ENCODE measurements at regions not wholly inside any gene's neighbourhood (a gene's known extent, or its start where the extent isn't known, plus 50 kb on each side); places are given as distances from the start of the nearest gene placed in this dataset.

- Histone ChIP-seq H3K4me1 (ENCODE audit: control insufficient read depth, insufficient read depth, low read length) (no peaks in the 10 kb centered on the region), H3K27me3 (replicated peaks; ENCODE audit: control insufficient read depth, insufficient read depth, low read length) (peaks cover 35% of the 10 kb centered on the region), H3K9me3 (ENCODE audit: control insufficient read depth, low read length) (no peaks in the 10 kb centered on the region), H3K36me3 (ENCODE audit: control insufficient read depth, insufficient read depth, low read length, severe bottlenecking) (no peaks in the 10 kb centered on the region), H3K9ac (ENCODE audit: low read length) (no peak overlapping the region), H3K4me3 (ENCODE audit: low read length) (no peak overlapping the region)
- no peak for DNase-seq (ENCODE audit: low read depth)
These were observed 222.1 kb upstream of the SPRED2 start for GRCh38 chr2:65654496-65654895.

GRCh38 chr2:65652066-65652465 lies 219.7 kb upstream of the SPRED2 start:
- H3K27me3 ChIP-seq (replicated peaks; ENCODE audit: control insufficient read depth, insufficient read depth, low read length), result peaks cover 23% of the 10 kb centered on the region
- no peak for DNase-seq (ENCODE audit: low read depth)
- no peak overlapping the region for H3K9ac ChIP-seq (ENCODE audit: low read length)
- no peaks in the 10 kb centered on the region for H3K4me1 ChIP-seq (ENCODE audit: control insufficient read depth, insufficient read depth, low read length)
- H3K9me3 ChIP-seq (ENCODE audit: control insufficient read depth, low read length), result no peaks in the 10 kb centered on the region
- no peaks in the 10 kb centered on the region for H3K36me3 ChIP-seq (ENCODE audit: control insufficient read depth, insufficient read depth, low read length, severe bottlenecking)
- H3K4me3 ChIP-seq (ENCODE audit: low read length), result no peak overlapping the region

GRCh38 chr2:65649811-65650589 lies 217.6 kb upstream of the SPRED2 start:
- Histone ChIP-seq H3K9me3 (ENCODE audit: control insufficient read depth, low read length) (no peaks in the 10 kb centered on the region), H3K9ac (ENCODE audit: low read length) (no peak overlapping the region), H3K27me3 (replicated peaks; ENCODE audit: control insufficient read depth, insufficient read depth, low read length) (peaks cover 19% of the 10 kb centered on the region), H3K36me3 (ENCODE audit: control insufficient read depth, insufficient read depth, low read length, severe bottlenecking) (no peaks in the 10 kb centered on the region), H3K4me1 (ENCODE audit: control insufficient read depth, insufficient read depth, low read length) (no peaks in the 10 kb centered on the region), H3K4me3 (ENCODE audit: low read length) (no peak overlapping the region)
- DNase-seq (ENCODE audit: low read depth), result no peak

- DNase-seq (ENCODE audit: low read depth), result no peak
- Histone ChIP-seq H3K4me3 (ENCODE audit: low read length) (no peak overlapping the region), H3K9ac (ENCODE audit: low read length) (no peak overlapping the region), H3K36me3 (ENCODE audit: control insufficient read depth, insufficient read depth, low read length, severe bottlenecking) (no peaks in the 10 kb centered on the region), H3K27me3 (replicated peaks; ENCODE audit: control insufficient read depth, insufficient read depth, low read length) (peaks cover 13% of the 10 kb centered on the region), H3K9me3 (ENCODE audit: control insufficient read depth, low read length) (no peaks in the 10 kb centered on the region), H3K4me1 (ENCODE audit: control insufficient read depth, insufficient read depth, low read length) (no peaks in the 10 kb centered on the region)
These were observed 214.9 kb upstream of the SPRED2 start for GRCh38 chr2:65647249-65647842.

- Histone ChIP-seq H3K36me3 (ENCODE audit: control insufficient read depth, insufficient read depth, low read length, severe bottlenecking) (no peaks in the 10 kb centered on the region), H3K4me1 (ENCODE audit: control insufficient read depth, insufficient read depth, low read length) (peaks cover 12% of the 10 kb centered on the region), H3K27me3 (replicated peaks; ENCODE audit: control insufficient read depth, insufficient read depth, low read length) (no peaks in the 10 kb centered on the region), H3K4me3 (ENCODE audit: low read length) (no peak overlapping the region), H3K9ac (ENCODE audit: low read length) (no peak overlapping the region), H3K9me3 (ENCODE audit: control insufficient read depth, low read length) (no peaks in the 10 kb centered on the region)
- DNase-seq (ENCODE audit: low read depth), result no peak
These were observed 208.3 kb upstream of the SPRED2 start for GRCh38 chr2:65640793-65641103.

GRCh38 chr2:65639156-65639864 lies 206.9 kb upstream of the SPRED2 start:
- no peak overlapping the region for H3K4me3 ChIP-seq (ENCODE audit: low read length)
- H3K9me3 ChIP-seq (ENCODE audit: control insufficient read depth, low read length), result no peaks in the 10 kb centered on the region
- peaks cover 5% of the 10 kb centered on the region for H3K27me3 ChIP-seq (replicated peaks; ENCODE audit: control insufficient read depth, insufficient read depth, low read length)
- peak; percentile 57 for DNase-seq (ENCODE audit: low read depth)
- H3K36me3 ChIP-seq (ENCODE audit: control insufficient read depth, insufficient read depth, low read length, severe bottlenecking), result no peaks in the 10 kb centered on the region
- H3K4me1 ChIP-seq (ENCODE audit: control insufficient read depth, insufficient read depth, low read length), result peaks cover 12% of the 10 kb centered on the region
- H3K9ac ChIP-seq (ENCODE audit: low read length), result no peak overlapping the region

- Histone ChIP-seq H3K36me3 (ENCODE audit: control insufficient read depth, insufficient read depth, low read length, severe bottlenecking) (no peaks in the 10 kb centered on the region), H3K9me3 (ENCODE audit: control insufficient read depth, low read length) (no peaks in the 10 kb centered on the region), H3K9ac (ENCODE audit: low read length) (no peak overlapping the region), H3K4me1 (ENCODE audit: control insufficient read depth, insufficient read depth, low read length) (peaks cover 12% of the 10 kb centered on the region), H3K27me3 (replicated peaks; ENCODE audit: control insufficient read depth, insufficient read depth, low read length) (peaks cover 5% of the 10 kb centered on the region), H3K4me3 (ENCODE audit: low read length) (no peak overlapping the region)
- DNase-seq (ENCODE audit: low read depth), result no peak
These were observed 206.0 kb upstream of the SPRED2 start for GRCh38 chr2:65638443-65638842.

- H3K4me1 ChIP-seq (ENCODE audit: control insufficient read depth, insufficient read depth, low read length), result peaks cover 12% of the 10 kb centered on the region
These were observed 204.5 kb upstream of the SPRED2 start for GRCh38 chr2:65636813-65637483.

GRCh38 chr2:65636024-65636423 lies 203.6 kb upstream of the SPRED2 start:
- H3K9me3 ChIP-seq (ENCODE audit: control insufficient read depth, low read length), result no peaks in the 10 kb centered on the region
- H3K4me1 ChIP-seq (ENCODE audit: control insufficient read depth, insufficient read depth, low read length), result peaks cover 12% of the 10 kb centered on the region
- no peak for DNase-seq (ENCODE audit: low read depth)
- H3K36me3 ChIP-seq (ENCODE audit: control insufficient read depth, insufficient read depth, low read length, severe bottlenecking), result no peaks in the 10 kb centered on the region
- H3K27me3 ChIP-seq (replicated peaks; ENCODE audit: control insufficient read depth, insufficient read depth, low read length), result peaks cover 5% of the 10 kb centered on the region
- no peak overlapping the region for H3K4me3 ChIP-seq (ENCODE audit: low read length)
- H3K9ac ChIP-seq (ENCODE audit: low read length), result no peak overlapping the region

More at GRCh38 chr2:65636813-65637483, 204.5 kb upstream of the SPRED2 start:
- peaks cover 5% of the 10 kb centered on the region for H3K27me3 ChIP-seq (replicated peaks; ENCODE audit: control insufficient read depth, insufficient read depth, low read length)
- peak; percentile 19 for DNase-seq (ENCODE audit: low read depth)
- no peak overlapping the region for H3K9ac ChIP-seq (ENCODE audit: low read length)
- H3K4me3 ChIP-seq (ENCODE audit: low read length), result no peak overlapping the region
- no peaks in the 10 kb centered on the region for H3K36me3 ChIP-seq (ENCODE audit: control insufficient read depth, insufficient read depth, low read length, severe bottlenecking)
- no peaks in the 10 kb centered on the region for H3K9me3 ChIP-seq (ENCODE audit: control insufficient read depth, low read length)

- H3K4me1 ChIP-seq (ENCODE audit: control insufficient read depth, insufficient read depth, low read length), result peaks cover 11% of the 10 kb centered on the region
- H3K27me3 ChIP-seq (replicated peaks; ENCODE audit: control insufficient read depth, insufficient read depth, low read length), result peaks cover 5% of the 10 kb centered on the region
- DNase-seq (ENCODE audit: low read depth), result no peak
- no peaks in the 10 kb centered on the region for H3K9me3 ChIP-seq (ENCODE audit: control insufficient read depth, low read length)
- no peaks in the 10 kb centered on the region for H3K36me3 ChIP-seq (ENCODE audit: control insufficient read depth, insufficient read depth, low read length, severe bottlenecking)
- H3K4me3 ChIP-seq (ENCODE audit: low read length), result no peak overlapping the region
- H3K9ac ChIP-seq (ENCODE audit: low read length), result no peak overlapping the region
These were observed 201.9 kb upstream of the SPRED2 start for GRCh38 chr2:65634304-65634703.

- Histone ChIP-seq H3K36me3 (ENCODE audit: control insufficient read depth, insufficient read depth, low read length, severe bottlenecking) (no peaks in the 10 kb centered on the region), H3K4me3 (ENCODE audit: low read length) (no peak overlapping the region), H3K9ac (ENCODE audit: low read length) (no peak overlapping the region), H3K27me3 (replicated peaks; ENCODE audit: control insufficient read depth, insufficient read depth, low read length) (peaks cover 5% of the 10 kb centered on the region), H3K9me3 (ENCODE audit: control insufficient read depth, low read length) (no peaks in the 10 kb centered on the region), H3K4me1 (ENCODE audit: control insufficient read depth, insufficient read depth, low read length) (peaks cover 7% of the 10 kb centered on the region)
- peak; percentile 79 for DNase-seq (ENCODE audit: low read depth)
These were observed 198.2 kb upstream of the SPRED2 start for GRCh38 chr2:65630643-65631042.

All from adipocyte (in vitro differentiated cells).